T-helper 17 cell (primary cell): ENCODE measurements at regions not wholly inside any gene's neighbourhood (a gene's known extent, or its start where the extent isn't known, plus 50 kb on each side); places are given as distances from the start of the nearest gene placed in this dataset.

ENCODE experiments used
- ATAC-seq: fragments of 150-1000 bp; cut with Tn5 transposase; 2 replicates; pipeline ENCODE4 v1.10.0; 2021; ENCODE audit warnings: mild to moderate bottlenecking, moderate library complexity
- DNase-seq, 3 donors: peaks; one replicate each; pipeline versions ENCODE4 v3.0.0 to v3.0.0-alpha.2; 2020 to 2021
- H3K9me3 ChIP-seq: one replicate; pipeline ENCODE4 v1.7.0; 2013; ENCODE audit warnings: low read length, mild to moderate bottlenecking; ENCODE audit not compliant: control insufficient read depth, poor library complexity, severe bottlenecking
- H3K27ac Mint-ChIP-seq: one replicate; pipeline ENCODE4 v1.8.0; 2022; ENCODE audit warnings: mild to moderate bottlenecking, moderate library complexity, mixed read lengths
- H3K27me3 Mint-ChIP-seq: one replicate; pipeline ENCODE4 v1.8.0; 2022; ENCODE audit warnings: mixed read lengths
- H3K36me3 Mint-ChIP-seq: one replicate; pipeline ENCODE4 v1.8.0; 2022; ENCODE audit warnings: low read depth, mixed read lengths
- H3K4me1 Mint-ChIP-seq: one replicate; pipeline ENCODE4 v1.8.0; 2022; ENCODE audit warnings: mild to moderate bottlenecking, mixed read lengths
- H3K4me3 Mint-ChIP-seq: one replicate; pipeline ENCODE4 v1.8.0; 2022; ENCODE audit warnings: mild to moderate bottlenecking, moderate library complexity, mixed read lengths

DNA sequence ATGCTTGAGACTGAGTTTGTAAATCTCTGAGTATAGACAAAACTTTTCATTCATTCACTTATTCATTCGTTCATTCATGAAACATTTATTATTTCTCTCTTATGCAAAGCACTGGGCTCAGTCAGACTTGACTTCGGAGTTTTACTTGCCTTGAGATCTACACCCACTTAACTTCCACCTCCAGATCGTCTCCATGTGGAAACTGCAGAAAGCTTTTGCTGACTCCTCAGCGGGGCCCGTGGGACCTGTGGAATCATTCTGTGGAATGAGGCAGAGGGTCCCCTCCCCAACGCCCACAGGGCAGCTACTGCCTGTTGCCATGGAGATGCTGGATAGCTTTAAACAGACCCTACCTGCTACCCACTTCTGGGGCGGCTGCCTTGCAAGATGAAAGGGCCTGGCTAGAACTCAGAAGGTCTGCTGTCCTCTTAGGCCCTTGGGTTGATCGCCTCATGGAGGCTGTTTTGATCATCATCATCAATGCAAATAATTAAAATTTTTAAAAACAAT, 66.4 kb upstream of the KCNG1 start:
- H3K4me1 Mint-ChIP-seq, result peaks cover 3% of the 10 kb centered on the region
- H3K27me3 Mint-ChIP-seq, result peaks cover 70% of the 10 kb centered on the region
- H3K4me3 Mint-ChIP-seq, result no peak overlapping the region
- ATAC-seq (no peak), DNase-seq (no peak)
- H3K9me3 ChIP-seq, result no peaks in the 10 kb centered on the region
- H3K36me3 Mint-ChIP-seq, result no peaks in the 10 kb centered on the region
- H3K27ac Mint-ChIP-seq, result no peak overlapping the region

DNA sequence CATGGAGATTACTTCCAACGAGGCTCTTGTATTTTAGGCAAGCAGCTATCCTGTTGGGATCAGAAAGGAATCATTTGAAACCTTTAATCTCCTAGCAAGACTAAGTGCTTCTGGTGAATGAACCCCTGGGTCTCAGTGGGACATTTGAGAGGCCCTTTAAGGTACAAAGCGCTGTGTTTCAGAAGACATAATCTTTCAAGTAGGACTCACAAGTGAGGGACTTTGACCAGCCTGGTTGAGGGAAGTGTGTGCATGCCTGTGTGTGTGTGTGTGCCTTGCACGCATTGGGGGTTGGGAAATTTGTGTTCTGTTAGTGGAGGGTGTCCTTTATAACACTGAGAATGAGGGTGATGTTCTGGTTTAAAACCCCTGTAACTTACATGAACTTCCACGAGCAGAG, 64.4 kb upstream of the KCNG1 start:
- DNase-seq (no peak), ATAC-seq (no peak)
- no peaks in the 10 kb centered on the region for H3K9me3 ChIP-seq
- Mint-ChIP-seq H3K27ac (no peak overlapping the region), H3K36me3 (peaks cover 5% of the 10 kb centered on the region), H3K27me3 (peaks cover 69% of the 10 kb centered on the region), H3K4me3 (no peak overlapping the region), H3K4me1 (peaks cover 2% of the 10 kb centered on the region)

DNA sequence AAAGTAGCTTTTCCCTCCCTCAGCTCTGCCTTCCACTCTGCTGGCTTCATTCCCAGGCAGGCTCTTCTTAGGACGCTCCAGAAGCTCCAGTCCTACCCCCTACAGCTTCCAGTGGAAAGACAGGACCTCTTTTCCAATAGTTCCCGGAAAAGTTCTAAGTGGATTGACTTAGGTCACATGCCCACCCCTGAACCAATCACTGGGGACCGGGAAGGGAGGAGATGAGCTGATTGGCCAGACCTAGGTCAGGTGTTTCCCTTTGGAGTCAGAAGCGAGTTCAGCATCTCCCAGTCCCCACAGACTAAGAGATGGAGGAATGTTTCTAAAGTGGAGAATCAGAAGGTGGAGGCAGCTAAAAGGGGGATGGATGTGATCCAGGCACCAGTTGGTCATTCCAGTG, 62.9 kb upstream of the KCNG1 start:
- Mint-ChIP-seq H3K4me3 (no peak overlapping the region), H3K4me1 (peaks cover 2% of the 10 kb centered on the region), H3K27ac (no peak overlapping the region), H3K27me3 (peaks cover 67% of the 10 kb centered on the region), H3K36me3 (peaks cover 5% of the 10 kb centered on the region)
- DNase-seq (no peak), ATAC-seq (no peak)
- H3K9me3 ChIP-seq, result no peaks in the 10 kb centered on the region

DNA sequence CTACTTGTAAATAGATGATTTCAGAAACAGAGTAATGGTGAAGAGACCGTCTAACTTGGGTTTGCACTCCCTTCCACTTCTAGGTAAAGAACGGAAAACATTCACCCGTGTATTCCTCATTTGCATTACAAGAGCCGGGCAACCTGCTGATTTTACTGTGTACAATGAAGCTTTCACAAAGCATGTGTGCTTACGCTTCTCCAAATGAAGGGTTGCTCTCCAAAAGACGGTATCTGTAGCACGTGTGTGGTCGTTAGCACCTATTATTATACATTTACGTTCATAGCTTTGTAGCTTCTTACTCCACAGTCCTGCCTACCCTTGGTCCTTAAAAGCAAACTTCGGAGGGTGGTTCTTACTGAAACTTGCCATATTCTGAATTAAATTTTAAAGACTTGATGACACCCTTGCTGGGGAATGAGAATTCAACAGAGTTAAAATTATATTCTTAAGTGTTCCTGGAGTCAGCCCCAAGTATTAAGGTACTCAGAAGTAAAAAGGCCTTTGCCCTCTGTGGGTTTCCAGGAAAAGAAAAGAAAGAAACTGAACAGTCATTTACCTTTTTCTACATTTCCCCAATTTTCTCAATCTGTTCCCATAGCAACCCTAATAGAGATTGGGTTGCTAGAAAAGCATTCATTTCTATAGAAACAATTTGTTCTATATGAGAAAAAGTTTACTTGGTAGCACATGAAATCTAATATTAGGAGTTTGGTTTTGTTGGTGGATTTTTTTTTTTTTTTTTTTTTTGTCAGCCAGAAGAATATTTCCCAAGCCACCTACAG, 61.9 kb upstream of the KCNG1 start:
- no peaks in the 10 kb centered on the region for H3K9me3 ChIP-seq
- Mint-ChIP-seq H3K27me3 (peaks cover 67% of the 10 kb centered on the region), H3K27ac (no peak overlapping the region), H3K4me3 (no peak overlapping the region), H3K4me1 (peaks cover 2% of the 10 kb centered on the region), H3K36me3 (peaks cover 5% of the 10 kb centered on the region)
- no peak for ATAC-seq
- no peak for DNase-seq

DNA sequence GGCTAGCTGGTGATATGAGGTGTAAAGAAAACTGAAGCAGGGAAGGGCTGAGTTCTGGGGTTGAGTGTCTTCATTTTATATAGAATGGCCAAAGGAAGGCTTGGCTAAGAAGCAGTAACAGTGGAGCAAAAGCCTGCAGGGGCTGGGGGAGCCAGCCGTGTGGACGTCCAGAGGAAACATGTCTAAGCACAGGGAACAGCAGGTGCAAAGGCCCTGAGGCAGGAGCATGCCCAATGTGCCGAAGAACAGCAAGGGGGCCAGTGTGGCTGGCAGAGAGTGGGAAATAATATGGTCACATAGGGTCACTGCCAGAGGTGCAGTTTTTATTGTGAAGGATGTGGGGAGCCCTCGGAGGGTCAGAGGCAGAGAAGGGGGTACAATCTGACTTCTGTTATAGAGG, 60.5 kb upstream of the KCNG1 start:
- Mint-ChIP-seq H3K4me3 (no peak overlapping the region), H3K27ac (no peak overlapping the region), H3K4me1 (peaks cover 2% of the 10 kb centered on the region), H3K27me3 (peaks cover 71% of the 10 kb centered on the region), H3K36me3 (peaks cover 5% of the 10 kb centered on the region)
- DNase-seq (no peak), ATAC-seq (no peak)
- H3K9me3 ChIP-seq, result no peaks in the 10 kb centered on the region

DNA sequence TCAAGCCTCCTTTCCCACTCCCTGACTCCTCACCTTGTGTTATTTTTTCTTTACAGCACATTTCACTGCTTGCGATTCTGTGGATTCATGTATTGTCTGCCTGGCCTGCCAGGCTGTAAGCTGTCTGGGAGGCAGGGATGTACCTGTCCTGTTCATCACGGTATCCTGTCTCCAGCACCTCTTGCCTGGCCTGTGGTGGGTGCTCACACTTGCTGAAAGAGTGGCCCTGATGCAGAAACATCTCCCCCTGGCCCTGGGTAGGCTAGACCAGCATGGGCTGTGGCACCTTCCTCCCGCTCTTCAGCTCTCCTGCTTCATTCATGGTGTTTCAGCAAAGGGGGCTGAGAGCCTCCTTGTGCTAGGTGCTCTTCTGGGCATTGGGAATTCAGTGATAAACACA, 60.1 kb upstream of the KCNG1 start:
- H3K27ac Mint-ChIP-seq, result no peak overlapping the region
- H3K4me3 Mint-ChIP-seq, result no peak overlapping the region
- H3K9me3 ChIP-seq, result no peaks in the 10 kb centered on the region
- peaks cover 72% of the 10 kb centered on the region for H3K27me3 Mint-ChIP-seq
- peaks cover 5% of the 10 kb centered on the region for H3K36me3 Mint-ChIP-seq
- DNase-seq (no peak), ATAC-seq (no peak)
- peaks cover 2% of the 10 kb centered on the region for H3K4me1 Mint-ChIP-seq

DNA sequence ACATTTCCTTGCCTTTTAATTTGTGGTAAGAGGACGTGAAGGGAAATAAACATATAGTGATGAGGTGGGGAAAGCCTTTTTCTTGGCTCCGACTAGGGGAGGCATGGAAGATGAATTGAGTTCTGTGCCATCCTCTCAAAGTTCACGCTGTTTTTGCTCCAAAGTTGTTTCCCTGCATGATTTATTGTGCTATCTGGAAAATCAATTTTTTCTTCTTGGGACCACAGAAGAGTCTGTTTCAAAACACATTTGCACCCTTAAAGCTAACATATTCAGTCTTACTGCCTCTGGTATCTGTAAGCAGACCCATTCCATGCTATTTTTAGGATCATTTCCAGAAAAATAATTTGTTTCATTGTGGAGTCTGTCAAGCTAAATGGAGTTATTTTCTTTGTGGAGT, 57.6 kb upstream of the KCNG1 start:
- ATAC-seq (no peak), DNase-seq (no peak)
- H3K9me3 ChIP-seq, result no peaks in the 10 kb centered on the region
- Mint-ChIP-seq H3K36me3 (peaks cover 5% of the 10 kb centered on the region), H3K27ac (no peak overlapping the region), H3K4me3 (no peak overlapping the region), H3K4me1 (peaks cover 2% of the 10 kb centered on the region), H3K27me3 (peaks cover 76% of the 10 kb centered on the region)

DNA sequence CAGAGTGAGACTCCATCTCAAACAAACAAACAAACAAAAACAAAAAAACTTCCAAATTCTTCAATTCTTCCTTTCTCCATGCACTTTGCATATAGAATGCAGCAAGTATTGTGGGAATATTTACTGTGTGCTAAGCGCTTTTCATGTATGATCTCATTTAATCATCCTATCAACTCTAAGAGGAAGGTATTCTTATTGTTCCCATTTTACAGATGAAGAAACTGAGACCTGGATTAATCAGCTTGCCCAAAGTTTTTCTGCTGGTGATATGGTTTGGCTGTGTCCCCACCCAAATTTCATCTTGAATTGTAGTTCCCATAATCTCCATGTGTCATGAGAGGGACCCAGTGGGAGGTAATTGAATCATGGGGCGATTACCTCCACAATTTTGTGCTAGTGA, 56.6 kb upstream of the KCNG1 start:
- H3K27me3 Mint-ChIP-seq, result peaks cover 84% of the 10 kb centered on the region
- ATAC-seq (no peak), DNase-seq (no peak)
- no peak overlapping the region for H3K27ac Mint-ChIP-seq
- peaks cover 5% of the 10 kb centered on the region for H3K36me3 Mint-ChIP-seq
- no peak overlapping the region for H3K4me3 Mint-ChIP-seq
- H3K9me3 ChIP-seq, result no peaks in the 10 kb centered on the region
- H3K4me1 Mint-ChIP-seq, result peaks cover 2% of the 10 kb centered on the region

DNA sequence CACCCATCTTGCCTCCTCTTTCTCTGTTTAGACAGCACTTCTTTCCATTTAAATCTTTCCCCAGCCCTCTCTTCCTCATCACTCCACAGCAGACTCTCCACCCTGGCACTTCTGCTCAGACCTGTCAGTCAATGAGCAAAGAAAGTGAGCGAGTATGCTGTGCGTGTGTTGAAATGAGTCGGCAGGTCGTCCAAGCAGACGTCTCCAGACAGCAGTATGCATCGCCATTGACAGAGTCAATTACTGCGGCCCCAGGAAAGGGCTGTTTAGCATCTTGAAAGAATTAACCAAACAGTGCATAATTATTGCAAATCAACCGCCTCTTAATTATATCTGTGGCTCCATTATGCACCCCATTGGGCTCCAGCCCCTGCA, 54.8 kb upstream of the KCNG1 start:
- Mint-ChIP-seq H3K4me3 (no peak overlapping the region), H3K36me3 (no peaks in the 10 kb centered on the region), H3K27me3 (peaks cover 76% of the 10 kb centered on the region)

DNA sequence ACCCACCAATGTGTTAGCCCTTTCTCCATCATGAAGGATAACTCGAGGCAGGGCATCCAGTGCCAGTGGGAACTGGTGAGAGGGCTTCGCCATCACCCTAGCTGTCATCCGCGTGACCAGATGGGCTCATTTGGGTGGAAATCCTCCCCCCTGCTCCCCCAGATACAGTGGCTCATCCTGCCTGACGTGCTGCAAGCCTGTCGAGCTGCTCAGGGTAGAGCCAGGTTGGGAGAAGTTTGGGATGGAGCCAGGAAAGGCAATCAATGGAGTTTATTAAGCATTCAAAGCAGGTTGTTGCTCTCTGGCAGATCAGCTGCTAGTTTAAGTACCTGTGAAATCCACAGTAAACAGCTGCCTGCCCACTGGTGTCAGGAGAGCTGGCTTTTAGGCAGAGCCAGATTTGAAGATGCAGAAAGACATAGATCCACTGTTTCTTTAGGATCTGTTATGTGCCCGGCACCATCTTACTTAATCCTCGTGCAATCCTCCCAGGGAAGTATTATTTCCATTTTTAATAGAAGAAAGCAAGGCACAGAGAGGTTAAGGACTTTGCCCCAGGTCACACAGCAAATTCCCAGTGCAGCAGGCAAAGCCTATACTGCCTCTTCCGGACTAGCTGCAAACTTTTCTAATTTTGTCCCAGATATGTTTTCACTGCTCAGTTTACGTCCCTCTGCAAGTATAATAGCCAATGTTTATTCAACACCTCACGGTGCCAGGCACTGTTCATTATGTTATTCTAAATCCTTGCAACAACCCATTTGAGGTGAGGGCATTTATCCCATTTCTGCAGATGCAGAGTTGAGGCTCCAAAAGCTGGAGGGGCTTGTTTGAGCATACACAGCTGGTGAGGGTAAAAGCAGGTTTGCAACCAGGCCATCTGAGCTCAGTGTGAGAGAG, 54.1 kb upstream of the KCNG1 start:
- H3K4me1 Mint-ChIP-seq, result no peaks in the 10 kb centered on the region

More for the DNA sequence above, 54.8 kb upstream of the KCNG1 start:
- DNase-seq (no peak), ATAC-seq (no peak)
- Mint-ChIP-seq H3K4me1 (no peaks in the 10 kb centered on the region), H3K27ac (no peak overlapping the region)
- H3K9me3 ChIP-seq, result no peaks in the 10 kb centered on the region

DNA sequence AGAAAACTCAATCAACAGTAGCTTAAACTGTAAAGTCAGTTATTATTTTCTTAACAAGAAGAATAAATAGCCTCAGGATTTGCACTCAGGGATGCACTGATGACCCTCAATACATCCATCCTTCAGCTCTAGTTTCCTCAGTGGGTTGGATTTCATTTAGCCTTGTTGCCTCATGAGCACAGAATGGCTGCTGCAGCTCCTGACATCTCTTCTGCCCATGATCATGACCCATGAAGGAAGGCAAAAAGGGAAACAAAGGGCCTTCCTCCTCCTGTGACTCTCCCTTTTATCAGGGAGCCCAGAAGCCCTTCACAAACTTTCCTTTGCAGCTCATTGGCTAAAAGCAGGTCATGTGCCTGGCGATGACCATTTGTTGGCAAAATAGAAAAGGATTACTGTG, 51.2 kb upstream of the KCNG1 start:
- no peak overlapping the region for H3K4me3 Mint-ChIP-seq
- H3K27me3 Mint-ChIP-seq, result peaks cover 67% of the 10 kb centered on the region
- no peaks in the 10 kb centered on the region for H3K4me1 Mint-ChIP-seq
- no peak overlapping the region for H3K27ac Mint-ChIP-seq
- DNase-seq (no peak), ATAC-seq (no peak)
- H3K9me3 ChIP-seq, result no peaks in the 10 kb centered on the region
- no peaks in the 10 kb centered on the region for H3K36me3 Mint-ChIP-seq

More for the DNA sequence above, 54.1 kb upstream of the KCNG1 start:
- DNase-seq (no peak), ATAC-seq (no peak)
- Mint-ChIP-seq H3K4me3 (no peak overlapping the region), H3K27ac (no peak overlapping the region), H3K27me3 (peaks cover 76% of the 10 kb centered on the region), H3K36me3 (no peaks in the 10 kb centered on the region)
- H3K9me3 ChIP-seq, result no peaks in the 10 kb centered on the region
